GM12878 (cell line): ENCODE measurements at regions not wholly inside any gene's neighbourhood (a gene's known extent, or its start where the extent isn't known, plus 50 kb on each side); places are given as distances from the start of the nearest gene placed in this dataset.

Experiments used
- ATAC-seq: fragments of 200-7000 bp; cut with Tn5 transposase; 3 replicates; pipeline ENCODE4 v1.9.1; 2020; ENCODE audit warnings: mild to moderate bottlenecking, moderate library complexity
- BruUV-seq: library from RNA; stranded (reverse); fragments of 400-500 nt; replicated peaks from 2 replicates; lab custom pipeline; 2021; lab: Mats Ljungman, UMichigan
- CTCF ChIA-PET: fragments of 300-600 bp; sonication (Branson Sonifier 250); formaldehyde crosslinking; extraction: SDS; loops from one replicate; lab custom pipeline; 2021; ENCODE audit warnings: inconsistent platforms; lab: Yijun Ruan, JAX
- POLR2A ChIA-PET: fragments of 350-600 bp; formaldehyde crosslinking; extraction: SDS; loops from one replicate; lab custom pipeline; 2021; ENCODE audit warnings: inconsistent platforms; lab: Charles Lee
- RAD21 ChIA-PET: fragments of 300-600 bp; sonication (Branson Sonifier 250); formaldehyde crosslinking; loops from one replicate; lab custom pipeline; 2023; ENCODE audit warnings: antibody characterized with exemption; ENCODE audit not compliant: unreplicated experiment; lab: Charles Lee
- SMC1A ChIA-PET: fragments of 300-600 bp; sonication (Branson Sonifier 250); formaldehyde crosslinking; loops from one replicate; lab custom pipeline; 2023; ENCODE audit not compliant: unreplicated experiment, uncharacterized antibody; lab: Charles Lee
- DNase-seq: peaks from one replicate; pipeline ENCODE4 v3.0.0-alpha.2; 2011; ENCODE audit warnings: low read depth, low spot score
- FAIRE-seq: peaks from 3 replicates; lab custom pipeline; 2011; peaks lifted over from hg19 to GRCh38; lab: Jason Lieb, UNC
- H2AFZ ChIP-seq: 2 replicates; pipeline ENCODE4 v1.6.0; 2011; ENCODE audit warnings: low read depth, low read length, control low read depth; ENCODE audit not compliant: control insufficient read depth
- H3K27ac ChIP-seq: 2 replicates; pipeline ENCODE4 v1.5.1; 2011; ENCODE audit warnings: control low read depth; ENCODE audit not compliant: control insufficient read depth, insufficient read depth
- H3K27me3 ChIP-seq, 2 experiments: replicated peaks in 1 of 2; 2 replicates each; pipeline versions ENCODE4 v1.6.0 to v1.6.1; 2011; ENCODE audit warnings: low read length in 1 of 2; ENCODE audit not compliant: control insufficient read depth in 2 of 2, insufficient read depth in 2 of 2
- H3K36me3 ChIP-seq, 2 experiments: 2 replicates each; pipeline ENCODE4 v1.5.1; 2011; ENCODE audit warnings: low read length in 1 of 2; ENCODE audit not compliant: control insufficient read depth in 2 of 2, insufficient read depth in 2 of 2
- H3K4me1 ChIP-seq: 2 replicates; pipeline ENCODE4 v1.6.1; 2011; ENCODE audit warnings: mild to moderate bottlenecking, low read length, moderate library complexity, mixed read lengths; ENCODE audit not compliant: control insufficient read depth, insufficient read depth
- H3K4me2 ChIP-seq: 2 replicates; pipeline ENCODE4 v1.6.0; 2011; ENCODE audit warnings: control low read depth; ENCODE audit not compliant: control insufficient read depth, insufficient read depth
- H3K4me3 ChIP-seq: fragments of 200-600 bp; sonication (generic); 2 replicates; pipeline ENCODE4 v1.5.1; 2016
- H3K79me2 ChIP-seq: 2 replicates; pipeline ENCODE4 v1.6.0; 2011; ENCODE audit warnings: low read length; ENCODE audit not compliant: control insufficient read depth, insufficient read depth
- H3K9ac ChIP-seq: 2 replicates; pipeline ENCODE4 v1.8.0; 2011; ENCODE audit warnings: low read length, control low read depth, mixed read lengths; ENCODE audit not compliant: control insufficient read depth, insufficient read depth
- H3K9me3 ChIP-seq: replicated peaks from 3 replicates; pipeline ENCODE4 v1.5.1; 2011; ENCODE audit warnings: mild to moderate bottlenecking, low read length; ENCODE audit not compliant: control insufficient read depth, insufficient read depth
- H4K20me1 ChIP-seq: 2 replicates; pipeline ENCODE4 v1.6.0; 2011; ENCODE audit not compliant: control insufficient read depth, insufficient read depth
- BHLHE40 ChIP-seq, 2 experiments: fragments of 450-650 bp in 1 of 2; IDR thresholded peaks; 2 replicates each; pipeline ENCODE4 v1.6.1; 2011 to 2017; ENCODE audit warnings: low read depth in 2 of 2, borderline replicate concordance in 1 of 2, improper control_type of control experiment in 1 of 2, low read length in 1 of 2, mild to moderate bottlenecking in 1 of 2
- MYB ChIP-seq: fragments of 150-350 bp; IDR thresholded peaks from 2 replicates; pipeline ENCODE4 v1.6.1; 2014; ENCODE audit warnings: mild to moderate bottlenecking, low read depth, low read length, borderline replicate concordance
- NFYA ChIP-seq: IDR thresholded peaks from 2 replicates; pipeline ENCODE4 v1.6.1; 2011; ENCODE audit warnings: low read depth, mild to moderate bottlenecking, low read length, improper control_type of control experiment, borderline replicate concordance
- RCOR1 ChIP-seq: conservative IDR thresholded peaks from 2 replicates; pipeline ENCODE4 v1.6.1; 2012; ENCODE audit warnings: low read depth, low read length, improper control_type of control experiment
- SREBF2 ChIP-seq: IDR thresholded peaks from 2 replicates; pipeline ENCODE4 v1.6.1; 2012; ENCODE audit warnings: mild to moderate bottlenecking, low read length
- SUZ12 ChIP-seq: fragments of 200-600 bp; sonication (generic); IDR thresholded peaks from one replicate; pipeline ENCODE4 v1.6.1; 2018; ENCODE audit warnings: antibody characterized with exemption, mild to moderate bottlenecking; ENCODE audit not compliant: unreplicated experiment
- ZBED1 ChIP-seq: IDR thresholded peaks from 2 replicates; pipeline ENCODE4 v1.6.1; 2016; ENCODE audit warnings: borderline replicate concordance
- WGBS: methylation state at CpG from one replicate; pipeline ENCODE4 v1.1.6; 2016; ENCODE audit warnings: low lambda C conversion rate; ENCODE audit not compliant: insufficient replicate concordance, insufficient coverage; ENCODE audit errors: missing lambda C conversion rate; 5-methylcytosine and 5-hydroxymethylcytosine counted together
- in situ Hi-C: fragments of 300-500 bp; cut with MboI; formaldehyde crosslinking; loops from 9 replicates; pipeline ENCODE4 v1.14.3; 2018; ENCODE audit warnings: mixed read lengths
- intact Hi-C: fragments of 100-400 bp; cut with micrococcal nuclease; formaldehyde crosslinking; loops from one replicate; pipeline ENCODE4 v1.14.2; 2022; ENCODE audit not compliant: unreplicated experiment
- TF ChIP-seq, protein P1 (sequence below): IDR thresholded peaks from 2 replicates; pipeline ENCODE4 v1.6.1; 2011; ENCODE audit warnings: borderline replicate concordance, low read depth, mild to moderate bottlenecking, moderate library complexity, mixed read lengths, low read length; ENCODE audit not compliant: insufficient read depth; ENCODE audit errors: extremely low read length
- TF ChIP-seq, protein P2 (sequence below): fragments of 450-650 bp; IDR thresholded peaks from 2 replicates; pipeline ENCODE4 v1.6.1; 2018; ENCODE audit warnings: mild to moderate bottlenecking, low read depth, moderate library complexity; ENCODE audit not compliant: partially characterized antibody

DNA sequence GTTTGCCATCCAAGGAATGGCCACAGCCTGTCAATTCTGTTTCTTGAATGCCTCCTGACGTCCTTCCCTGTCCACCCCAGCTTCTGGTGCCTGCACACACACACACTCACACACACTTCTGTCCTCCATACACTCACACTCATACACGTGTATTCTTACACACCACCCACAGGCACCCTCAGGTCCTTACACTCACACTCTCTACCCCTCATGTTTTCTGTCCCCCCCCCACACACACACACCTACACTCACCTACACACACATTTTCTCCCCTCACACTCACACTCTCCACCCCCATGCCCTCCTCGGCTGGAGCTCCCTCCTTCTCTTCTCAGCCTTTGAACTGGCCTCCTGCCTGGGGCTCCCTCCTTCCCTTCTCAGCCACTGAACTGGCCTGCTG, 148.0 kb upstream of the SALL3 start:
- ChIA-PET SMC1A (no interaction called here), CTCF (no interaction called here), POLR2A (no interaction called here), RAD21 (no interaction called here)
- Histone ChIP-seq H3K9me3 (no peaks in the 10 kb centered on the region; the same call in 2 of the 3 replicates), H3K36me3 (no peaks in the 10 kb centered on the region), H3K27me3 (no peaks in the 10 kb centered on the region), H3K4me2 (no peak overlapping the region), H3K27ac (no peak overlapping the region), H2AFZ (no peak overlapping the region), H3K4me1 (no peaks in the 10 kb centered on the region), H3K79me2 (no peaks in the 10 kb centered on the region), H3K4me3 (no peak overlapping the region), H3K9ac (no peak overlapping the region), H4K20me1 (no peaks in the 10 kb centered on the region)
- FAIRE-seq (no peak), ATAC-seq (no peak), DNase-seq (no peak)
- in situ Hi-C loops = no loop called here
- BruUV-seq = no TSS peak
- TF ChIP-seq ZBED1 (no peak), SUZ12 (no peak), MYB (no peak), SREBF2 (no peak), BHLHE40 (IDR thresholded peaks at IDR 0.05; ENCODE audit: borderline replicate concordance in 1 of 2, low read depth in 2 of 2, low read length in 1 of 2) (no peak), NFYA (no peak), RCOR1 (no peak)
- TF ChIP-seq, protein P1, sequence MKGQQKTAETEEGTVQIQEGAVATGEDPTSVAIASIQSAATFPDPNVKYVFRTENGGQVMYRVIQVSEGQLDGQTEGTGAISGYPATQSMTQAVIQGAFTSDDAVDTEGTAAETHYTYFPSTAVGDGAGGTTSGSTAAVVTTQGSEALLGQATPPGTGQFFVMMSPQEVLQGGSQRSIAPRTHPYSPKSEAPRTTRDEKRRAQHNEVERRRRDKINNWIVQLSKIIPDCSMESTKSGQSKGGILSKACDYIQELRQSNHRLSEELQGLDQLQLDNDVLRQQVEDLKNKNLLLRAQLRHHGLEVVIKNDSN = no peak
- TF ChIP-seq, protein P2, sequence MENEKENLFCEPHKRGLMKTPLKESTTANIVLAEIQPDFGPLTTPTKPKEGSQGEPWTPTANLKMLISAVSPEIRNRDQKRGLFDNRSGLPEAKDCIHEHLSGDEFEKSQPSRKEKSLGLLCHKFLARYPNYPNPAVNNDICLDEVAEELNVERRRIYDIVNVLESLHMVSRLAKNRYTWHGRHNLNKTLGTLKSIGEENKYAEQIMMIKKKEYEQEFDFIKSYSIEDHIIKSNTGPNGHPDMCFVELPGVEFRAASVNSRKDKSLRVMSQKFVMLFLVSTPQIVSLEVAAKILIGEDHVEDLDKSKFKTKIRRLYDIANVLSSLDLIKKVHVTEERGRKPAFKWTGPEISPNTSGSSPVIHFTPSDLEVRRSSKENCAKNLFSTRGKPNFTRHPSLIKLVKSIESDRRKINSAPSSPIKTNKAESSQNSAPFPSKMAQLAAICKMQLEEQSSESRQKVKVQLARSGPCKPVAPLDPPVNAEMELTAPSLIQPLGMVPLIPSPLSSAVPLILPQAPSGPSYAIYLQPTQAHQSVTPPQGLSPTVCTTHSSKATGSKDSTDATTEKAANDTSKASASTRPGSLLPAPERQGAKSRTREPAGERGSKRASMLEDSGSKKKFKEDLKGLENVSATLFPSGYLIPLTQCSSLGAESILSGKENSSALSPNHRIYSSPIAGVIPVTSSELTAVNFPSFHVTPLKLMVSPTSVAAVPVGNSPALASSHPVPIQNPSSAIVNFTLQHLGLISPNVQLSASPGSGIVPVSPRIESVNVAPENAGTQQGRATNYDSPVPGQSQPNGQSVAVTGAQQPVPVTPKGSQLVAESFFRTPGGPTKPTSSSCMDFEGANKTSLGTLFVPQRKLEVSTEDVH = no peak
- intact Hi-C loops = no loop called here
- 16% methylated on average over 3 of the region's 3 CpGs for WGBS
